ENCODE measurements at regions not wholly inside any gene's neighbourhood (a gene's known extent, or its start where the extent isn't known, plus 50 kb on each side); places are given as distances from the start of the nearest gene placed in this dataset.

DNA sequence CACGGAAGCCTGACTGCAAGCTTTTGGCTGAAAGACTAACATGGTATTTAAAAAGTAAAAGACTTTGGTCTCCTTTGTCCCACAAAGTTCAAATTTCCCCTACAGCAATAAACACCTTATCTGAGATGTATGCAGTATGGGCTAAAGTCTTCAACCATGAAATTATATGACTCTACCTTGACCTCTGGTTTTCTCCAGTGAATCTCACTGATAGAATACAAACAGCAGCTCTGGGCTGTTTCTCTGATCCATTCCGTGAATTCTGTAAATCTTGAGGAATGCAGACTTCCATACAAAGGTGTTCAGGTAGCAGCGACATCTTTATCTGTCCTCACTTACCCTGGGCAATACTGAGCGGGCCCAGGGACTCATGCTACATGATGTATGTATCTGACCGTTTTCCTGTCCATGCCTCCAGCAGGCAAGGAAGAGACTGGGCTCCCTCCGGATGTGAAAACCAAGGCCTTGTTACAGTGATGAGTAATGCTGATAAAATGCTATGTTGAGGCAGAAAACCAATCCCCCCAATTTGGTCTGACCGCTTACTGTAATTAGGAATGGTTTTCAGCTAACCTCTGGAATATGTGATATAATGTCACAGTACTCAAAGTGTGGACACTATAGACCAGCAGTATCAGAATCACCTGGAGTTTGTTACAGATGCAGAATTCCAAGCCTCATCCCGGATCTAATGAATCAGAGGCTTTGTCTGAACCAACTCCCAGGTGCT, 589.8 kb downstream of the HS3ST4 start:
- no peak for DNase-seq

DNA sequence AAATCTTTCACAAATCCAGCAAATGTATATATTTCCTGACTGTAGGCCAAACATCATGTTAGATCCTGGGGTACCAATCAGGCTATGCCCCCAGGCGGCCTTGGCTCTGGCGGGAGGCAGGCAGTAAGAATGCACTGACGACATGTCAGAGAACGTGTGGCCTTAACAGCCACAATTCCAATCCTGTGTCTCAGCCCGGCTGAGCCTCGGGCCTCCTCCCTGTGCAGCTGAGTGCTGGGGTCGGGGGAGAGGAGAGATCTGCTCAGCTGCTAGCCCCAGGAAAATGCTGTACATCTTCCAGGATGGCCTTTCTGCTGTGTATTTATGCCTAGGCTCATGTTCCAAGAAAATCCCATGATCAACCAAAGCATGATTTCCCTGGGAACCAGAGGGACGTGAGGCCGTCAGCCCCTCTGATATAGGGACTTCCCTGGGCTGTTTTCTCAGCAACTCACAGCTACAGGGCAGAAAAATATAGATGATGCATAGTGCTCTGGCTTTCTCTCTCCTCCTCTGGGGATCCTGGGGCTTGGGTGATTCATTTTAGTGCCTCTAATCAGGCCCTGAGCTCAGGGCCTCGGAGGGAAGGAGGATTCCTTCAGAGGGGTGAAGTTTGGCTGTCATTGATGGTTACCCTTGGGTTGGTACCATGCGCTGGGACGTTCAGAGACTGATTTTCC, 604.0 kb downstream of the HS3ST4 start:
- DNase-seq = no peak

GRCh38 chr16:26301516-26301915, 609.8 kb downstream of the HS3ST4 start:
- no peak for DNase-seq

DNA sequence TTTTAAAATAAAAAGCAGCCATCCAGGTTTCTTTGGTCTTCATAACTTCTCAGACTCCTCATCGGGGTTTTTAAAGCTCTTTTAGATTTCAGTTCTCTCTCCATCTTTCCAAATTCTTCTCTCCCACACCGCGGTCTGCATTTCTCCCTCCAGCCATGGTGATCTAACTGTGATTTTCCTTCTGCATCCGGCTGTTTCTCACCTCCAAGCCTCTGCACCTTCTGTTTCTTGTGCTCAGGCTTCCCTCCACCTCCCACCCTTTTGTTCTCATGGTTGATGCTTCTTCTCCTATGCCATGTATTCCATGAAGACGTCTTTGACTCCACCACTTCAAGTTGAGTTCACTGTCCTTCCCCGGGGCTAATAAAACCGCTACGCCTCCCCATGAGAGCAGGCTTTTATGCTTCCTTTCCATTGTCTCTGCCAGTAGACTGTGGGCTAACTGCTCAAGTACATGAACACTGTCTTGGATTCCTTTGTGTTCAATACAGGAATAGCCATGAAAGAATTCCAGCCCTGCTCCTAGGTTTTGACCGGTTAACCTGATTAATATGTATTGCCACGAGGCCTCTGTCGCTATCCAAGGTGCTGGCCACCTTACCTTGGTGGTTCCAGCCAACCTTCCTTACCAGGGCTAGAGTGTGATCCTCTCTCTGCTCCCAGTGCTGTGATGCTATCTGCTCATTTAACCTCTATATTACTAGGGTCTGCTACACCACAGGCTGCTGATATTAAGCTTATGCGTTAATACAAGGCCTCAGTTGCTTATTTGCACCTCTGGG, 625.1 kb downstream of the HS3ST4 start:
- DNase-seq = peak in 8 of 56 donors; percentile 3 to 30 (median 14)

GRCh38 chr16:26317885-26318284, 626.1 kb downstream of the HS3ST4 start:
- peak in 4 of 56 donors; percentile 1 to 14 (median 8) for DNase-seq

GRCh38 chr16:26330654-26331053, 638.9 kb downstream of the HS3ST4 start:
- no peak for DNase-seq

DNA sequence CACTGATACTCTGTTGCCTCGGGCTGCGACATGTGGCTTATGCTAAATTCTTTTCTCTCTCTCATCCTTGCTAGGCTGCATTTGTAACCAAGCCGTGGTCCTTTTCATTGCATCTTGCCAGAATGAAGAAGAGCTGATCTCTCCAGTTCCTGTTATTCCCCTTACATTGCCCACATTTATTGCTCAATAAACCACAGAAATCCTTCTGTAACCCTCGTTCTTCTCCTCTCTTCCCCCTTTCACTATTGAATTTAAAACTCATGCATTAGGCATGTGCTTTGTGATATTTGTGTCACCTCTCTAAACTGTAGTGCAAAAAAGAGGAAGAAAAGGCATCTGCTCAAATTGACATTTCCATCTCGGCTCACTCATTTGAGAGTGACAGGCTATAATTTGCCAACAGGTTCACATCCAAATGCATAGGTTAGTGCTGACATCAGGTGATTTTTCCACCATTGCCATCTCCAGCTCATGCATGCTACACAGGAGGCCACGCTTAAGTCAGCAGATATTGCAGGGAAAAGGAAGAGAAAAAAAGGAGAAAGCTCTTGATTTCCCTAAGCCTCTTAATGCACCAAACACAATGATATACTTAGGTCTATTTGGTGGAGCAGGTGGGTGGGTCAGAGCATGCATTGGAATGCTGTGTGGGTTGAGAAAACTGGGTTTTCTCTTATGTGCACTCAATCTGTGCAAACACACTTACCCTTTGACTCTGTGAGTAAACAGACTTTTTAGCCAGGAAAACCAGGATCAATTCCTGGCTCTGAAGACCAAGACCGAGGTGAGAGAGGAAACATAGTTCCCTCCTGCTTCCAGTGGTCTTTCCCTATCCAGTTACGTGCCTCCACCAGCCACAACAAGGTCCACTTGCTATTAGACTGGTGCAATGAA, 642.7 kb downstream of the HS3ST4 start:
- DNase-seq = no peak

DNA sequence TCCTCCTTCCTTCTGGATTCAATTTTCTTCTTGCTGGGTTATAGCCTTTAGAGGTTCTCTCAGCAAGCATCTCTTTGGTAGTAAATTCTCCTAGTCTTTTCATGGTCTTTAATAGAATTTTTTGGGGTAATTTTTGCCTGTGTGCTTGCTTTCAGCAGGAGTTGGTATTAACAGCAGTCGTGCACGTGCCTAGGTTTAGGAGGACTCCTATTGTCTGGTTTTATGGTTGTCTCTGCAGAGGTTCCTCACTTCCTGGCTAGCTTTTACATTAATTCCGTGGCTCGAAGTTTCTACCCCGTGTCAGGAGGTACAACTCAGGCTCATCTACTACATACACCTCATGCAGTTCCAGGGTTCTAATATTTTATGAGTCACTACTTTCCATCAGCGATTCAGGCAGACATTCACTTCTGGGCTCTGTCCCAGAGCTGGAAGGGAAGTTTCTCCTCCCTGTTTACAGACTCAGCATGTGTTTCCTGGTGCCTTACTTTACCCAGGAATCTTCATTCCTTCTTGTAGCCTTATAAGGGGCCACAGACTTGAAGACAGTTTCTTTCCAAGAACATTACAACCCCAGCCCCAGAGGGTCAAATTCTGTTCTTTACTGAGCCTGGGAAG, 643.6 kb downstream of the HS3ST4 start:
- DNase-seq = no peak

- no peak for DNase-seq
These were observed 650.9 kb downstream of the HS3ST4 start for GRCh38 chr16:26342621-26343020.

GRCh38 chr16:26344240-26344776, 652.5 kb downstream of the HS3ST4 start:
- no peak for DNase-seq

DNA sequence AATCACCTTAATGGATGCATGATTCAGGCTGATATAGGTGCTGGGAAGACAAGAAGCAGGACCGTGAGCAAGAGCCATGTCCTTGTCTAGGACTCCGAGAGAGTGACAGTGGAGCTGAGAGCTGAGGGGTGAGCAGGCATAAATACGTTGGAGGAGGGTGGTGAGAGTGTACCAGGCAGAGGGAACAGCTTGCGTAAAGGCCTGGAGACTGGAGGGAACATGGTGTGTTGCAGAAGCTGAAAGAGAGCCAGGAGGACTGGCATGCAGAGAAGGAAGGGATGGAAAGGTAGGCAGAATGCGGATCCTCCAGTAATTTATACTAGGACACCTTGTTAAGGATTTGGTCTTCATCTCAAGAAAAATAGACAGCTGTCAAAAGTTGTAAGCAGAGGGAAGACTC, 653.2 kb downstream of the HS3ST4 start:
- no peak for DNase-seq

GRCh38 chr16:26345966-26346365, 654.2 kb downstream of the HS3ST4 start:
- peak in 1 of 56 donors; percentile 5 for DNase-seq

- no peak for DNase-seq
These were observed 656.3 kb downstream of the HS3ST4 start for GRCh38 chr16:26348095-26348494.

GRCh38 chr16:26360867-26361266, 669.1 kb downstream of the HS3ST4 start:
- no peak for DNase-seq

DNA sequence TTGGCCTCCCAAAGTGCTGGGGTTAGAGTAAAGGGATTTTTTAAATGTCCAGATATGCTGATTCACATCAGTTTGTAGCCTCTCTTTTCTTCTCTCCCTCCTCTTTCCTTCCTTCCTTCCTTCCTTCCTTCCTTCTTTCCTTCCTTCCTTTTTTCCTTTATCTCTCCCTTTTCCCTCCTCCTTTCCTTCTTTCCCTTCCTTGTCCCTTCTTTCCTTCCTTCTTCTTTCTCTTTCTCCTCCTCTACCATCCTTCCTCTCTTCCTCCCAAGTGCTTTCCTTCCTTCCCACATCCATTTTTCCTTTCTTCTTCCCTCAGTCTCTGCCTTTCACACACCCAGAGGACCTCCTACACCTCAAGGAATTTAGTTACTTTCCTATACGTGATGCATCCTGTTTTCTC, 671.8 kb downstream of the HS3ST4 start:
- DNase-seq = no peak

- peak in 2 of 56 donors; percentile 2 for DNase-seq
These were observed 673.6 kb downstream of the HS3ST4 start for GRCh38 chr16:26365161-26365940.

- no peak for DNase-seq
These were observed 679.6 kb downstream of the HS3ST4 start for GRCh38 chr16:26371349-26371869.

GRCh38 chr16:26374279-26374925, 682.6 kb downstream of the HS3ST4 start:
- DNase-seq = no peak

DNA sequence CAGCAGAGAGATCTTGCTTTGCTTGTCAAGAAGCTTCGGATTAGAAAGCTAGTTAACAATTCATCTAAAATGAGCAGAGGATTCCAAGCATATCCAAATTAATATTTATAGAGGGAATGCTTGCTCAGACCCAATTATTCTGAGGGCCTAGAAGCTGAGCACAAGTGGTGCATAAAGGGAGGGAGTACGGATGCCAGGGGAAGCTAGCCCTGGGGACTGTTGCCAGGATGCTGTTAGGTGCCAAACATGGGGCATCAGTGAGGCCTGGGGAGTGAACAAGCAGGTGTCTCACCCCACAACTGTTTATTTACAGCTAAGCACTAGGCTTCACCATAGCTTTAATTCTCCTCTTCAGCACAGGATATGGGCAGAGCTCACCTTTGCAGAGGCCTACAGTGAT, 684.1 kb upstream of the C16orf82 start:
- DNase-seq = no peak
